DMS114 treated with DMSO at 0.1 percent for 48 hours (cell line): ENCODE measurements at regions not wholly inside any gene's neighbourhood (a gene's known extent, or its start where the extent isn't known, plus 50 kb on each side); places are given as distances from the start of the nearest gene placed in this dataset.

Experiments used
- DNase-seq: peaks from one replicate; lab custom pipeline; 2025; ENCODE audit not compliant: unreplicated experiment; lab: John Stamatoyannopoulos, UW

- no peak for DNase-seq
Observed at GRCh38 chr1:68293609-68294366, 61.5 kb upstream of the WLS start.

DNA sequence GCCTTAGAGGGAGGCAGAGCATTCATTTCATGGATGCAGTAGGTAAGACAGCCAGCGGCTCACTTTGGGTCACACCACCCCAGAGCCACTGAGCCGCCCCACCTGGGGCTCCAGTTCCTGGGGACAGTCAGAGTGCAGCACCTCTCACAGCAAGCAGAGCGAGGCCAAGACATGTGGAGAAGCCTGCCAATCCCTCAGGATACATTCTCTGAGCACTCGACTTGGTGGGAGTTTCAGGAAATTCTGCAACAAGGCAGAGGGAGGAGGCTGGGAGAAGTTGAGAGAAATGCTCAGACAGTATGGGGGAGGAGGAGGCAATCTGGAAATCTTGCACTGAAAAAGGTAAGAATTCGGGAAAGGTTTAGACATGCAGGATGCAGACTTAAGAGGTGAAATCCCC lies 60.8 kb upstream of the WLS start:
- no peak for DNase-seq

DNA sequence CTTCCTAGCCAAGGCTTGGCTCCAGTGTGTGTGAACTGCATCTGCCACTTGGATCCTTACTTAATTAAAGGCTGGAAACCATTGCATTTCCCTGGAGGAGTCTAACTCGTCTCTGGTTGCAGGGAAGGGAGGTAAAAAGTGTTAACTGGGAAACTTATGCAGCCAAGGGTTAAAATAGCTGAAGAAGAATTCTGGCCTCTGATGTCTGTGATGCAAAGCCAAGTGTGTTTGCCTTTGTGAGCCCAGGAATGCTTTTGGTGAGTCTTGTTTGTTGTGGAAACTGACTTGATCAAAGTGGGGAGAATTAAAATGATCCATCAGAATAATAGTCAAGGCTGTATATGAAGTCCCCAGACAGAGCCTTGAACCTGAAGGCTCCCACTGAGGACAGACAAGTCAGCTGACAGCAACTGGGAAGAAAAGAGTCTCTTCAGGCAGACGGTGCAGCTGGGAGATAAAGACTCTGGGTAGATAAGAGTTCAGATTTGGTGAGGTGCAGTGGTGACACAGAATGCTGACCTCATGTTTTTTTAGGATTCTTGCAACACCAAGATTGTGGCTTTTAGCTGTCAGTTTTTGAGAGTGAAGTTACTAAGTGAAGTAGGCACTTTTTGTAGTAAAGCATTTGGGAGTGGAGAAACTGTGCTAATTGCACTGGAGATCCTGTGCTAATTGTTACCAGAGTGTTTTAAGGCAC lies 59.5 kb upstream of the WLS start:
- DNase-seq = no peak

DNA sequence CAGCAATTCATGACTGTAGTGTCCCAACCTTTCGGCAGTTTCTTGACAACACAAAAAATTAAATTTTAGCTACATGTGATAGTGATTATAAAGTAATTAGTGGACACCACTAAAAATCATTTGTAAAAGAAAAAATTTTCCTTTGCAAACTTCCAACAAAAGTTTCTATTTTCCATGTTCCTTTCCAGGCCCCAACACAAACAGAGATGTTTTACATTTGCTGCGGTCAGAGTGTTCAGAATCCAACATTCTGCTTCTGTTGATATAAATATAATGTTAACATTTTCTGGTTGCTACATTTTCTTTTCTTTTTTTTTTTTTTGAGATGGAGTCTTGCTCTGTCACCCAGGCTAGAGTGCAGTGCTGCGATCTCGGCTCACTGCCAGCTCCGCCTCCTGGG lies 54.9 kb upstream of the WLS start:
- no peak for DNase-seq

GRCh38 chr1:68285046-68285445 lies 52.7 kb upstream of the WLS start:
- DNase-seq = no peak

DNA sequence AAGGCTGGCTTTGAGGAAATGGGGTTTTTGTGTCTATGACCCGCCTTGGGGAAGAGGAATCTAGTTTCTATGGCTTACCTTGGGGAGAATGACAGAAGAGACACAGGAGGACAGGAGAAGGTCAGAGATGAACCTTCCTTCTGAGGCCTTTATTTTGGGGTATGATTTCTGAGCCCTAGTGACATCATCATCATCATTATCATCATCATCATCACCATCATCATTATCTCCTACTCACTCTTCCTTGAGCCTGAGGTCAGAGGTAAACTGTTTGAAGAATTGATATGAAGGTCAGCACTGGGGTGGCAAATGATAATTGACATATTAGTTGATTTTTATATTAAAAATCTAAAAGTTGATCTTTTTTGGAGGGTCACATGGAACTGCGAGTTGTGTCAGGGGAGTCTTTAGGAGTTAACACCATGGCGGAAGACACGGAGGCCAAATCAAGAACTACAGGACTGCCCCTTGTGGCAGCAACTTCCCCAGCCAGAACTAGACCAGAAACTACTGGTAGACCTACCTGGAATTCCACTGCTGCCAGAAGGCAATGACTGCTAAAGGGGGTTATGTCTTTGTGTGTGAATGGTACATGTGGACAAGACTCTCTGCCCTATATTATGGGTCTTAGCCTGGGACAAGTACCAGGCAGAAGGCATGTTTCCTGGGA lies 49.8 kb upstream of the WLS start:
- DNase-seq = no peak
